ENCODE measurements at regions not wholly inside any gene's neighbourhood (a gene's known extent, or its start where the extent isn't known, plus 50 kb on each side); places are given as distances from the start of the nearest gene placed in this dataset.

DNA sequence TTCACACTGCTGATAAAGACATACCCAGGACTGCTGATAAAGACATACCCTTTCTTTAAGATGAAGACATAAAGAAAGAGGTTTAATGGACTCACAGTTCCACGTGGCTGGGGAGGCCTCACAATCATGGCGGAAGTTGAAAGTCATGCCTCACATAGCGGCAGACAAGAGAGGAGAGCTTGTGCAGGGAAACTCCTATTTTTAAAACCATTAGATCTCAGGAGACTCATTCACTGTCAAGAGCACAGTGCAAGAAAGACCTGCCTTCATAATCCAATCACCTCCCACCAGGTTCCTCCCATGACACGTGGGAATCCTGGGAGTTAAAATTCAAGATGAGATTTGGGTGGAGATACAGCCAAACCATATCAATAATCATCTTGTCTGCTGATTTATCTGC is 278.1 kb downstream of the SLC6A15 start:
- H3K36me3 ChIP-seq (replicated peaks in 1 of 2) = no peaks in the 10 kb centered on the region
- H3K9me3 ChIP-seq (replicated peaks in 1 of 3) = no peaks in the 10 kb centered on the region
- intact Hi-C loops (cut with DNase I) = no loop called here
- DNase-seq = no peak
- H3K27ac ChIP-seq = no peak overlapping the region
- H3K4me3 ChIP-seq = no peak overlapping the region
- TF ChIP-seq, protein P1, sequence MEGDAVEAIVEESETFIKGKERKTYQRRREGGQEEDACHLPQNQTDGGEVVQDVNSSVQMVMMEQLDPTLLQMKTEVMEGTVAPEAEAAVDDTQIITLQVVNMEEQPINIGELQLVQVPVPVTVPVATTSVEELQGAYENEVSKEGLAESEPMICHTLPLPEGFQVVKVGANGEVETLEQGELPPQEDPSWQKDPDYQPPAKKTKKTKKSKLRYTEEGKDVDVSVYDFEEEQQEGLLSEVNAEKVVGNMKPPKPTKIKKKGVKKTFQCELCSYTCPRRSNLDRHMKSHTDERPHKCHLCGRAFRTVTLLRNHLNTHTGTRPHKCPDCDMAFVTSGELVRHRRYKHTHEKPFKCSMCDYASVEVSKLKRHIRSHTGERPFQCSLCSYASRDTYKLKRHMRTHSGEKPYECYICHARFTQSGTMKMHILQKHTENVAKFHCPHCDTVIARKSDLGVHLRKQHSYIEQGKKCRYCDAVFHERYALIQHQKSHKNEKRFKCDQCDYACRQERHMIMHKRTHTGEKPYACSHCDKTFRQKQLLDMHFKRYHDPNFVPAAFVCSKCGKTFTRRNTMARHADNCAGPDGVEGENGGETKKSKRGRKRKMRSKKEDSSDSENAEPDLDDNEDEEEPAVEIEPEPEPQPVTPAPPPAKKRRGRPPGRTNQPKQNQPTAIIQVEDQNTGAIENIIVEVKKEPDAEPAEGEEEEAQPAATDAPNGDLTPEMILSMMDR (IDR thresholded peaks at IDR 0.05) = no peak
- TF ChIP-seq POLR2A (IDR thresholded peaks at IDR 0.05) = no peak
- no peaks in the 10 kb centered on the region for H3K4me1 ChIP-seq (replicated peaks in 1 of 2)
- H3K27me3 ChIP-seq = no peaks in the 10 kb centered on the region
- 76 to 84% (median 81%) methylated on average over 4 of the region's 4 CpGs for WGBS, 4 donors

GRCh38 chr12:84632556-84632955 is 280.0 kb downstream of the SLC6A15 start:
- intact Hi-C loops (cut with DNase I) = no loop called here
- no peaks in the 10 kb centered on the region for H3K36me3 ChIP-seq (replicated peaks in 1 of 2)
- no peak overlapping the region for H3K4me3 ChIP-seq
- no peaks in the 10 kb centered on the region for H3K27me3 ChIP-seq
- WGBS, 4 donors = 75 to 83% (median 77%) methylated on average over 4 of the region's 4 CpGs
- TF ChIP-seq POLR2A (IDR thresholded peaks at IDR 0.05) = no peak
- TF ChIP-seq, protein P1 (IDR thresholded peaks at IDR 0.05) = no peak
- DNase-seq = no peak
- no peaks in the 10 kb centered on the region for H3K4me1 ChIP-seq (replicated peaks in 1 of 2)
- no peak overlapping the region for H3K27ac ChIP-seq
- H3K9me3 ChIP-seq (replicated peaks in 1 of 3) = no peaks in the 10 kb centered on the region

DNA sequence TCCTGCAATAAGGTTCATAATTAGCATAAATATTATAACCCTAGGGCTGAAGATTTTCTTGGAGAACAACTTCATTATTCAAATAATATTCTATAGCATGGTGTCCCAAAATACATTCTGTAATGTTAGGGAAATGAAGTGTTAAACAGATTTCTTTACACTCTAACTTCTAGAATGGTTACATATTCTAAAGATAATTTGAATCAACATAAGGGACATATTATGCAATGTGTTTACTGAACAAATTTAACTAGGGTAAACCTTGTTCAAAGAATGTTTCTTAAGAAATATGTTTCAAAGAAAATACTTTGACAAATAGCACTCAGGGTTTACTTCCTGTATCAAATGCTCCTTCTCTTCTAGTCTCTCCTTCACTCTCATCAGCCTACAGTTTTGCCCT is 281.6 kb downstream of the SLC6A15 start:
- Histone ChIP-seq H3K27ac (no peak overlapping the region), H3K4me3 (no peak overlapping the region), H3K9me3 (replicated peaks in 1 of 3) (no peaks in the 10 kb centered on the region), H3K4me1 (replicated peaks in 1 of 2) (no peaks in the 10 kb centered on the region), H3K36me3 (replicated peaks in 1 of 2) (no peaks in the 10 kb centered on the region), H3K27me3 (no peaks in the 10 kb centered on the region)
- TF ChIP-seq, protein P1 (IDR thresholded peaks at IDR 0.05) = no peak
- no peak for TF ChIP-seq POLR2A (IDR thresholded peaks at IDR 0.05)
- intact Hi-C loops (cut with DNase I) = no loop called here
- no peak for DNase-seq

GRCh38 chr12:84627593-84627992 is 285.0 kb downstream of the SLC6A15 start:
- 64 to 75% (median 73%) methylated on average over 3 of the region's 3 CpGs for WGBS, 4 donors
- Histone ChIP-seq H3K27me3 (no peaks in the 10 kb centered on the region), H3K9me3 (replicated peaks in 1 of 3) (no peaks in the 10 kb centered on the region), H3K4me3 (no peak overlapping the region), H3K36me3 (replicated peaks in 1 of 2) (no peaks in the 10 kb centered on the region), H3K4me1 (replicated peaks in 1 of 2) (no peaks in the 10 kb centered on the region), H3K27ac (no peak overlapping the region)
- TF ChIP-seq POLR2A (IDR thresholded peaks at IDR 0.05) = no peak
- TF ChIP-seq, protein P1 (IDR thresholded peaks at IDR 0.05) = no peak
- DNase-seq = no peak
- intact Hi-C loops (cut with DNase I) = no loop called here

Data from adrenal gland (tissue), 9 donors.